ENCODE measurements at regions not wholly inside any gene's neighbourhood (a gene's known extent, or its start where the extent isn't known, plus 50 kb on each side); places are given as distances from the start of the nearest gene placed in this dataset.

GRCh38 chr10:111962951-111963350 is 220.6 kb downstream of the GPAM start:
- TF ChIP-seq SP1 (IDR thresholded peaks at IDR 0.05; ENCODE audit: low read depth, low read length) (no peak), SIRT6 (IDR thresholded peaks at IDR 0.05; ENCODE audit: low read length) (no peak), POLR2A (IDR thresholded peaks at IDR 0.05; ENCODE audit: control extremely low read depth in 1 of 2, low read depth in 2 of 2, low read length in 2 of 2) (no peak), GABPA (IDR thresholded peaks at IDR 0.05; ENCODE audit: borderline replicate concordance, insufficient read depth, low read length) (no peak)

Data from H1 (cell line).